ENCODE measurements at regions not wholly inside any gene's neighbourhood (a gene's known extent, or its start where the extent isn't known, plus 50 kb on each side); places are given as distances from the start of the nearest gene placed in this dataset.

GRCh38 chr10:44171765-44172164, 213.1 kb downstream of the CXCL12 start:
- TF ChIP-seq POLR2A (IDR thresholded peaks at IDR 0.05) = no peak
- TF ChIP-seq POLR2AphosphoS5 (IDR thresholded peaks at IDR 0.05) = no peak

Data from gastroesophageal sphincter (tissue), 2 donors.